ENCODE measurements at regions not wholly inside any gene's neighbourhood (a gene's known extent, or its start where the extent isn't known, plus 50 kb on each side); places are given as distances from the start of the nearest gene placed in this dataset.

- no peak overlapping the region for H3K4me3 ChIP-seq (ENCODE audit: low read depth, low read length)
- no peak for TF ChIP-seq CTCF (IDR thresholded peaks at IDR 0.05; ENCODE audit: low read depth, low read length)
Measured at GRCh38 chr15:38921471-38921870, 356.9 kb upstream of the RASGRP1 start.

- no peak for TF ChIP-seq CTCF (IDR thresholded peaks at IDR 0.05; ENCODE audit: low read depth, low read length)
- H3K4me3 ChIP-seq (ENCODE audit: low read depth, low read length), result no peak overlapping the region
Measured at GRCh38 chr15:38928431-38928830, 363.8 kb upstream of the RASGRP1 start.

GRCh38 chr15:38930851-38931572 lies 366.4 kb upstream of the RASGRP1 start:
- TF ChIP-seq CTCF (IDR thresholded peaks at IDR 0.05; ENCODE audit: low read depth, low read length), result no peak
- H3K4me3 ChIP-seq (ENCODE audit: low read depth, low read length), result no peak overlapping the region

- no peak for TF ChIP-seq CTCF (IDR thresholded peaks at IDR 0.05; ENCODE audit: low read depth, low read length)
- no peak overlapping the region for H3K4me3 ChIP-seq (ENCODE audit: low read depth, low read length)
Measured at GRCh38 chr15:38941399-38941953, 376.9 kb upstream of the RASGRP1 start.

- H3K4me3 ChIP-seq (ENCODE audit: low read depth, low read length), result no peak overlapping the region
- no peak for TF ChIP-seq CTCF (IDR thresholded peaks at IDR 0.05; ENCODE audit: low read depth, low read length)
Measured at GRCh38 chr15:38944536-38944935, 379.9 kb upstream of the RASGRP1 start.

GRCh38 chr15:38945551-38946298 lies 381.1 kb upstream of the RASGRP1 start:
- no peak overlapping the region for H3K4me3 ChIP-seq (ENCODE audit: low read depth, low read length)
- TF ChIP-seq CTCF (IDR thresholded peaks at IDR 0.05; ENCODE audit: low read depth, low read length), result no peak

- no peak for TF ChIP-seq CTCF (IDR thresholded peaks at IDR 0.05; ENCODE audit: low read depth, low read length)
Measured at GRCh38 chr15:38954090-38954489, 389.5 kb upstream of the RASGRP1 start.

More at GRCh38 chr15:38954090-38954489, 389.5 kb upstream of the RASGRP1 start:
- no peak overlapping the region for H3K4me3 ChIP-seq (ENCODE audit: low read depth, low read length)

Measured in WI38 (cell line).